ENCODE measurements at regions not wholly inside any gene's neighbourhood (a gene's known extent, or its start where the extent isn't known, plus 50 kb on each side); places are given as distances from the start of the nearest gene placed in this dataset.

GRCh38 chr3:182692021-182692420 lies 101.3 kb upstream of the ATP11B start:
- DNase-seq (ENCODE audit: low spot score) = no peak

- DNase-seq (ENCODE audit: low spot score) = no peak
Observed at GRCh38 chr3:182692695-182693094, 100.6 kb upstream of the ATP11B start.

- no peak for DNase-seq (ENCODE audit: low spot score)
Observed at GRCh38 chr3:182693723-182694122, 99.6 kb upstream of the ATP11B start.

- no peak for DNase-seq (ENCODE audit: low spot score)
Observed at GRCh38 chr3:182696916-182697315, 96.4 kb upstream of the ATP11B start.

- DNase-seq (ENCODE audit: low spot score) = no peak
Observed at GRCh38 chr3:182697345-182697919, 95.9 kb upstream of the ATP11B start.

GRCh38 chr3:182698078-182698477 lies 95.2 kb upstream of the ATP11B start:
- DNase-seq (ENCODE audit: low spot score) = no peak

GRCh38 chr3:182699550-182700170 lies 93.6 kb upstream of the ATP11B start:
- no peak for DNase-seq (ENCODE audit: low spot score)

GRCh38 chr3:182702216-182702615 lies 91.1 kb upstream of the ATP11B start:
- DNase-seq (ENCODE audit: low spot score) = no peak

GRCh38 chr3:182703233-182703632 lies 90.1 kb upstream of the ATP11B start:
- no peak for DNase-seq (ENCODE audit: low spot score)

- no peak for DNase-seq (ENCODE audit: low spot score)
Observed at GRCh38 chr3:182704926-182705325, 88.4 kb upstream of the ATP11B start.

- DNase-seq (ENCODE audit: low spot score) = no peak
Observed at GRCh38 chr3:182708810-182709209, 84.5 kb upstream of the ATP11B start.

- no peak for DNase-seq (ENCODE audit: low spot score)
Observed at GRCh38 chr3:182709306-182709705, 84.0 kb upstream of the ATP11B start.

GRCh38 chr3:182710557-182711157 lies 82.6 kb upstream of the ATP11B start:
- DNase-seq (ENCODE audit: low spot score) = no peak

GRCh38 chr3:182711261-182711683 lies 82.0 kb upstream of the ATP11B start:
- DNase-seq (ENCODE audit: low spot score) = no peak

- DNase-seq (ENCODE audit: low spot score) = no peak
Observed at GRCh38 chr3:182711853-182712252, 81.5 kb upstream of the ATP11B start.

- no peak for DNase-seq (ENCODE audit: low spot score)
Observed at GRCh38 chr3:182713111-182713510, 80.2 kb upstream of the ATP11B start.

- no peak for DNase-seq (ENCODE audit: low spot score)
Observed at GRCh38 chr3:182713743-182714517, 79.4 kb upstream of the ATP11B start.

- no peak for DNase-seq (ENCODE audit: low spot score)
Observed at GRCh38 chr3:182715006-182715405, 78.3 kb upstream of the ATP11B start.

GRCh38 chr3:182716114-182716688 lies 77.1 kb upstream of the ATP11B start:
- no peak for DNase-seq (ENCODE audit: low spot score)

- no peak for DNase-seq (ENCODE audit: low spot score)
Observed at GRCh38 chr3:182717216-182717615, 76.1 kb upstream of the ATP11B start.

- no peak for DNase-seq (ENCODE audit: low spot score)
Observed at GRCh38 chr3:182722907-182723306, 70.4 kb upstream of the ATP11B start.

- no peak for DNase-seq (ENCODE audit: low spot score)
Observed at GRCh38 chr3:182723596-182723995, 69.7 kb upstream of the ATP11B start.

Measured in left forelimb (tissue), 1 donor.